CD14-positive monocyte (primary cell): ENCODE measurements at regions not wholly inside any gene's neighbourhood (a gene's known extent, or its start where the extent isn't known, plus 50 kb on each side); places are given as distances from the start of the nearest gene placed in this dataset.

Experiments
- DNase-seq, 3 donors: peaks; one replicate each; pipeline ENCODE4 v3.0.0-alpha.2; 2011 to 2022
- H2AFZ ChIP-seq: 2 replicates; pipeline ENCODE4 v1.6.0; 2012; ENCODE audit warnings: mild to moderate bottlenecking, low read depth, low read length, inconsistent platforms; ENCODE audit not compliant: insufficient read depth, poor library complexity, severe bottlenecking
- H3K27ac ChIP-seq, 2 donors: 1 replicate in 1 of 2; 2 replicates in 1 of 2; pipeline ENCODE4 v1.5.1; 2012 to 2013; ENCODE audit warnings: low read length in 2 of 2, control low read depth in 1 of 2, inconsistent platforms in 1 of 2, low read depth in 1 of 2, mild to moderate bottlenecking in 1 of 2
- H3K27me3 ChIP-seq, 2 donors: one replicate each; pipeline versions ENCODE4 v1.6.0 to v1.6.1; 2011 to 2013; ENCODE audit warnings: low read length in 2 of 2; ENCODE audit not compliant: control insufficient read depth in 2 of 2, insufficient read depth in 2 of 2
- H3K36me3 ChIP-seq, 2 donors: replicated peaks in 1 of 2; 1 replicate in 1 of 2; 2 replicates in 1 of 2; pipeline versions ENCODE4 v1.5.1 to v1.6.1; 2012 to 2013; ENCODE audit warnings: low read length in 2 of 2, control low read depth in 1 of 2, inconsistent platforms in 1 of 2, mild to moderate bottlenecking in 1 of 2; ENCODE audit not compliant: insufficient read depth in 2 of 2, control insufficient read depth in 1 of 2
- H3K4me1 ChIP-seq, 2 donors: 1 replicate in 1 of 2; 2 replicates in 1 of 2; pipeline versions ENCODE4 v1.5.1 to v1.6.1; 2012 to 2013; ENCODE audit warnings: low read length in 2 of 2, control low read depth in 1 of 2, inconsistent platforms in 1 of 2, mild to moderate bottlenecking in 1 of 2, moderate library complexity in 1 of 2; ENCODE audit not compliant: insufficient read depth in 2 of 2, control insufficient read depth in 1 of 2
- H3K4me2 ChIP-seq: replicated peaks from 2 replicates; pipeline ENCODE3; 2012; ENCODE audit warnings: low read length, moderate library complexity, mild to moderate bottlenecking; ENCODE audit not compliant: poor library complexity, severe bottlenecking; ENCODE audit errors: extremely low read depth
- H3K4me3 ChIP-seq, 3 experiments: fragments of 200-600 bp in 1 of 3; sonication (generic) in 1 of 3; replicated peaks in 1 of 3; 1 replicate in 2 of 3; 2 replicates in 1 of 3; pipeline ENCODE4 v1.5.1; 2011 to 2013; ENCODE audit warnings: low read length in 3 of 3, mild to moderate bottlenecking in 3 of 3, control low read depth in 2 of 3, low read depth in 2 of 3, inconsistent platforms in 1 of 3, moderate library complexity in 1 of 3
- H3K79me2 ChIP-seq: 2 replicates; pipeline ENCODE4 v1.6.0; 2012; ENCODE audit warnings: mild to moderate bottlenecking, control low read depth, inconsistent platforms, low read length, moderate library complexity; ENCODE audit not compliant: insufficient read depth
- H3K9ac ChIP-seq: 2 replicates; pipeline ENCODE4 v1.6.0; 2017; ENCODE audit warnings: low read length, mild to moderate bottlenecking; ENCODE audit not compliant: insufficient read depth, poor library complexity, severe bottlenecking
- H3K9me3 ChIP-seq, 2 donors: replicated peaks in 1 of 2; 1 replicate in 1 of 2; 2 replicates in 1 of 2; pipeline versions ENCODE4 v1.5.1 to v1.6.1; 2012 to 2013; ENCODE audit warnings: low read length in 2 of 2, control low read depth in 1 of 2; ENCODE audit not compliant: control insufficient read depth in 1 of 2, insufficient read depth in 1 of 2
- H4K20me1 ChIP-seq: 2 replicates; pipeline ENCODE4 v1.6.0; 2012; ENCODE audit warnings: mild to moderate bottlenecking, low read length, control low read depth, moderate library complexity; ENCODE audit not compliant: insufficient read depth
- H3K27ac Mint-ChIP-seq, 7 donors: one replicate each; pipeline ENCODE4 v1.8.0; 2020; ENCODE audit warnings: mild to moderate bottlenecking in 7 of 7, mixed read lengths in 7 of 7, moderate library complexity in 6 of 7, inconsistent platforms in 2 of 7
- H3K27me3 Mint-ChIP-seq, 3 donors: one replicate each; pipeline ENCODE4 v1.8.0; 2021 to 2022; ENCODE audit warnings: low read depth in 3 of 3, mild to moderate bottlenecking in 3 of 3, mixed read lengths in 3 of 3, moderate library complexity in 3 of 3, inconsistent platforms in 1 of 3
- H3K36me3 Mint-ChIP-seq, 2 donors: one replicate each; pipeline ENCODE4 v1.8.0; 2020; ENCODE audit warnings: mixed read lengths in 2 of 2, inconsistent platforms in 1 of 2, mild to moderate bottlenecking in 1 of 2
- H3K4me1 Mint-ChIP-seq: one replicate; pipeline ENCODE4 v1.8.0; 2020; ENCODE audit warnings: mild to moderate bottlenecking, mixed read lengths
- H3K4me3 Mint-ChIP-seq, 2 donors: one replicate each; pipeline ENCODE4 v1.8.0; 2020; ENCODE audit warnings: mild to moderate bottlenecking in 2 of 2, mixed read lengths in 2 of 2, moderate library complexity in 1 of 2
- H3K9me3 Mint-ChIP-seq, 7 donors: one replicate each; pipeline ENCODE4 v1.8.0; 2020 to 2022; ENCODE audit warnings: mixed read lengths in 7 of 7, mild to moderate bottlenecking in 6 of 7, moderate library complexity in 6 of 7, inconsistent platforms in 2 of 7
- WGBS: methylation state at CpG from one replicate; pipeline ENCODE4 v1.1.5; 2013; ENCODE audit warnings: missing lambda C conversion rate; ENCODE audit not compliant: insufficient coverage; 5-methylcytosine and 5-hydroxymethylcytosine counted together
- intact Hi-C, 2 donors: fragments of 100-400 bp; cut with micrococcal nuclease; formaldehyde crosslinking; loops; one replicate each; pipeline versions ENCODE4 v1.15.0 to v1.15.1; 2023
- TF ChIP-seq, protein P1 (sequence below): fragments of 200-600 bp; IDR thresholded peaks from one replicate; pipeline ENCODE4 v1.8.0; 2022; ENCODE audit warnings: antibody characterized with exemption, mild to moderate bottlenecking

DNA sequence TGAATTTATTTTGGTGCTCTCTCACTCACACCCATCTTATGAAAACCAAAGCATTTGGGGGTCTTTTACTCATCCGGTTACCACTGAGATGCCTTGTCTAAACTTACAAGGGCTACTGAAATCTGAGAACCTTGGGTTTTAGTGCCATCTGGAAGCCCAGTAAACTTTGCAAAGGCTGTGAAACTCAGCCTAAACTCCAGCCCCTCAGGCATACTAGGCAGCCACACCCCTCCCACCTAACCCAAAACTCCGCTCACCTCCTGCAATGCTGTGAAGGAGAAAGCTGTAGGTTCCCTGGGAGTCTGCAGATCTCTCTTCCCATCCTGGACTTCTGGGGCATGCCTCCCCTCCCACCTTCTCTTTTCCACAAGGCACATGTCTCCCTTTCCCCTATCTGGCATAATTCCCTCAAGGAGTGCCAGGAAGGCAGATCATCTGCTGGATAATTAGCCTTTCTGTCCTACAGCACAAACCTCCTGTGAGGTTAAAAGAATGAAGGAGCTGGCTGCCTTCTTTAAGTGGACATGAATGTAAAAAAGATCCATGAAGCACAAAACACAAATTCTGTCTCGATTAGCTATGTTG is 71.5 kb upstream of the ANXA1 start:
- intact Hi-C loops = loop anchor here in 1 of 2 donors (10.0 kb wide), 1 partner anchor 1035 kb away; no protein-coding TSS in a partner anchor
- Mint-ChIP-seq H3K27ac (no peak overlapping the region), H3K9me3 (no peaks in the 10 kb centered on the region), H3K4me1 (no peaks in the 10 kb centered on the region), H3K27me3 (peaks cover 0 to 2% (median 1%) of the 10 kb centered on the region in 3 donors), H3K4me3 (no peak overlapping the region), H3K36me3 (no peaks in the 10 kb centered on the region)
- H3K36me3 ChIP-seq = no peaks in the 10 kb centered on the region
- no peak overlapping the region for H2AFZ ChIP-seq
- no peaks in the 10 kb centered on the region for H4K20me1 ChIP-seq
- H3K4me1 ChIP-seq = no peaks in the 10 kb centered on the region
- no peak overlapping the region for H3K4me2 ChIP-seq
- H3K9me3 ChIP-seq = no peaks in the 10 kb centered on the region
- no peaks in the 10 kb centered on the region for H3K27me3 ChIP-seq
- H3K27ac ChIP-seq = no peak overlapping the region
- TF ChIP-seq, protein P1, sequence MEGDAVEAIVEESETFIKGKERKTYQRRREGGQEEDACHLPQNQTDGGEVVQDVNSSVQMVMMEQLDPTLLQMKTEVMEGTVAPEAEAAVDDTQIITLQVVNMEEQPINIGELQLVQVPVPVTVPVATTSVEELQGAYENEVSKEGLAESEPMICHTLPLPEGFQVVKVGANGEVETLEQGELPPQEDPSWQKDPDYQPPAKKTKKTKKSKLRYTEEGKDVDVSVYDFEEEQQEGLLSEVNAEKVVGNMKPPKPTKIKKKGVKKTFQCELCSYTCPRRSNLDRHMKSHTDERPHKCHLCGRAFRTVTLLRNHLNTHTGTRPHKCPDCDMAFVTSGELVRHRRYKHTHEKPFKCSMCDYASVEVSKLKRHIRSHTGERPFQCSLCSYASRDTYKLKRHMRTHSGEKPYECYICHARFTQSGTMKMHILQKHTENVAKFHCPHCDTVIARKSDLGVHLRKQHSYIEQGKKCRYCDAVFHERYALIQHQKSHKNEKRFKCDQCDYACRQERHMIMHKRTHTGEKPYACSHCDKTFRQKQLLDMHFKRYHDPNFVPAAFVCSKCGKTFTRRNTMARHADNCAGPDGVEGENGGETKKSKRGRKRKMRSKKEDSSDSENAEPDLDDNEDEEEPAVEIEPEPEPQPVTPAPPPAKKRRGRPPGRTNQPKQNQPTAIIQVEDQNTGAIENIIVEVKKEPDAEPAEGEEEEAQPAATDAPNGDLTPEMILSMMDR = no peak
- no peak overlapping the region for H3K4me3 ChIP-seq
- DNase-seq = no peak
- H3K9ac ChIP-seq = no peak overlapping the region
- no peaks in the 10 kb centered on the region for H3K79me2 ChIP-seq
- WGBS = 100% methylated on average over 1 of the region's 3 CpGs

DNA sequence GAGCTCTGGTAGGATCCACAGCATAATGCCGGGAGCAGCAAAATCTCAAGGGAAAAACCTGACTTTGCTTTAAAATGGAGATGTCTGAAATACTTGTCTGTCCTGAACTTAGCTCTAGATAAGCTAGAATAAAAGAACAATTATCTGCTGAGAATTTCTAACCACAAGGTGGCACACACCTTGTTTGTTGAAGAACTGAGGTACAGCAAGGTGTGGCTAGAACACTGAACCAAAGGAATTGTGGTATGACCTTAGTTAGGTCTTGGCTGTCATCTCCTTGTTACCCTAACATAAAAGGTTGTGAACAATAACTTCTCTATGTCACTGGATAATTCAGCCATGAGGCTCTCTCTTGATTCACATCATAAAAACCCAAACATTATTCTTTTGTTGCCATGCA is 72.3 kb upstream of the ANXA1 start:
- Histone ChIP-seq H3K9me3 (no peaks in the 10 kb centered on the region), H3K27ac (no peak overlapping the region), H2AFZ (no peak overlapping the region), H3K79me2 (no peaks in the 10 kb centered on the region), H3K36me3 (no peaks in the 10 kb centered on the region), H3K4me1 (no peaks in the 10 kb centered on the region), H3K9ac (no peak overlapping the region), H4K20me1 (no peaks in the 10 kb centered on the region), H3K4me3 (no peak overlapping the region), H3K27me3 (no peaks in the 10 kb centered on the region), H3K4me2 (no peak overlapping the region)
- Mint-ChIP-seq H3K27me3 (peaks cover 0 to 2% (median 1%) of the 10 kb centered on the region in 3 donors), H3K4me3 (no peak overlapping the region), H3K27ac (no peak overlapping the region), H3K36me3 (no peaks in the 10 kb centered on the region), H3K4me1 (no peaks in the 10 kb centered on the region), H3K9me3 (no peaks in the 10 kb centered on the region)
- WGBS = no CpG with 5 or more reads among the region's 1 CpG
- TF ChIP-seq, protein P1 = no peak
- DNase-seq = no peak
- intact Hi-C loops = no loop called here
